H1 (cell line): ENCODE measurements at regions not wholly inside any gene's neighbourhood (a gene's known extent, or its start where the extent isn't known, plus 50 kb on each side); places are given as distances from the start of the nearest gene placed in this dataset.

Experiments
- CTCF ChIA-PET: fragments of 300-600 bp; sonication (Branson Sonifier 250); formaldehyde crosslinking; loops from one replicate; lab custom pipeline; 2021; ENCODE audit not compliant: partially characterized antibody; lab: Charles Lee
- POLR2A ChIA-PET: fragments of 300-600 bp; sonication (Branson Sonifier 250); formaldehyde crosslinking; loops from one replicate; lab custom pipeline; 2021; ENCODE audit warnings: inconsistent platforms; ENCODE audit not compliant: partially characterized antibody; lab: Charles Lee
- DNase-seq, 2 experiments: peaks; one replicate each; pipeline versions ENCODE4 v3.0.0 to v3.0.0-alpha.2; 2010 to 2022; ENCODE audit warnings: low spot score in 2 of 2, low read depth in 1 of 2, mixed read lengths in 1 of 2
- FAIRE-seq: peaks from 2 replicates; lab custom pipeline; 2011; peaks lifted over from hg19 to GRCh38; lab: Jason Lieb, UNC
- H2AFZ ChIP-seq: 2 replicates; pipeline ENCODE4 v1.8.1; 2012; ENCODE audit warnings: low read length, inconsistent platforms
- H2AK5ac ChIP-seq: 2 replicates; pipeline ENCODE4 v1.6.1; 2013; ENCODE audit warnings: low read depth, low read length
- H2BK120ac ChIP-seq: replicated peaks from 2 replicates; pipeline ENCODE3; 2013; ENCODE audit warnings: low read depth, low read length, inconsistent platforms
- H2BK12ac ChIP-seq: 2 replicates; pipeline ENCODE4 v1.6.1; 2013; ENCODE audit warnings: low read depth, low read length
- H2BK15ac ChIP-seq: 2 replicates; pipeline ENCODE4 v1.6.1; 2013; ENCODE audit warnings: low read length
- H2BK20ac ChIP-seq: 2 replicates; pipeline ENCODE4 v1.6.1; 2013; ENCODE audit warnings: low read length
- H2BK5ac ChIP-seq: 2 replicates; pipeline ENCODE4 v1.6.1; 2013; ENCODE audit warnings: low read depth, low read length
- H3K14ac ChIP-seq: 2 replicates; pipeline ENCODE4 v1.6.1; 2013; ENCODE audit warnings: inconsistent platforms; ENCODE audit not compliant: insufficient read length
- H3K18ac ChIP-seq: 2 replicates; pipeline ENCODE4 v1.6.1; 2013; ENCODE audit warnings: low read length; ENCODE audit errors: extremely low read depth
- H3K23ac ChIP-seq: 2 replicates; pipeline ENCODE4 v1.6.1; 2013; ENCODE audit warnings: inconsistent platforms; ENCODE audit not compliant: insufficient read length
- H3K23me2 ChIP-seq: 2 replicates; pipeline ENCODE4 v1.6.1; 2013; ENCODE audit warnings: low read depth, low read length
- H3K27ac ChIP-seq: 2 replicates; pipeline ENCODE4 v1.6.1; 2011; ENCODE audit warnings: low read depth, low read length, inconsistent platforms
- H3K27me3 ChIP-seq, 4 experiments: replicated peaks in 1 of 4; 1 replicate in 1 of 4; 2 replicates in 3 of 4; pipeline versions ENCODE4 v1.6.1 to v1.8.1; 2011 to 2013; ENCODE audit warnings: low read length in 3 of 4, mild to moderate bottlenecking in 3 of 4, inconsistent platforms in 2 of 4, mixed read lengths in 2 of 4, moderate library complexity in 1 of 4; ENCODE audit not compliant: control insufficient read depth in 3 of 4, insufficient read depth in 3 of 4; ENCODE audit errors: extremely low read depth in 1 of 4
- H3K36me3 ChIP-seq, 4 experiments: 2 replicates each; pipeline versions ENCODE4 v1.6.1 to v1.8.1; 2011 to 2013; ENCODE audit warnings: mild to moderate bottlenecking in 4 of 4, low read length in 3 of 4, moderate library complexity in 2 of 4, control low read depth in 1 of 4, inconsistent platforms in 1 of 4; ENCODE audit not compliant: insufficient read depth in 4 of 4, control insufficient read depth in 2 of 4
- H3K4ac ChIP-seq: replicated peaks from 2 replicates; pipeline ENCODE3; 2013; ENCODE audit warnings: low read length, low read depth, mixed read lengths, inconsistent platforms; ENCODE audit not compliant: insufficient read length
- H3K4me1 ChIP-seq, 4 experiments: replicated peaks in 1 of 4; 1 replicate in 1 of 4; 2 replicates in 3 of 4; pipeline versions ENCODE4 v1.6.1 to v1.8.1; 2011 to 2013; ENCODE audit warnings: low read length in 3 of 4, inconsistent platforms in 2 of 4, mixed read lengths in 1 of 4; ENCODE audit not compliant: insufficient read depth in 4 of 4, control insufficient read depth in 3 of 4
- H3K4me2 ChIP-seq, 2 experiments: 2 replicates each; pipeline versions ENCODE4 v1.6.1 to v1.8.1; 2011 to 2013; ENCODE audit warnings: low read depth in 2 of 2, low read length in 2 of 2, control low read depth in 1 of 2, inconsistent platforms in 1 of 2, mild to moderate bottlenecking in 1 of 2; ENCODE audit not compliant: insufficient read depth in 1 of 2
- H3K4me3 ChIP-seq, 4 experiments: fragments of 200-600, 300-600 bp in 1 of 4; sonication (generic), shearing (Covaris generic), sonication (Bioruptor Twin) in 1 of 4; 2 replicates each; pipeline versions ENCODE4 v1.5.1 to v1.8.1; 2011 to 2016; ENCODE audit warnings: low read length in 4 of 4, low read depth in 3 of 4, control low read depth in 2 of 4, inconsistent platforms in 2 of 4, mild to moderate bottlenecking in 2 of 4, mixed read lengths in 1 of 4, moderate library complexity in 1 of 4; ENCODE audit not compliant: insufficient read depth in 2 of 4; ENCODE audit errors: extremely low read depth in 1 of 4
- H3K56ac ChIP-seq: replicated peaks from 2 replicates; pipeline ENCODE3; 2013; ENCODE audit warnings: low read depth, mild to moderate bottlenecking, mixed read lengths, low read length, inconsistent platforms; ENCODE audit not compliant: insufficient read length
- H3K79me1 ChIP-seq: 2 replicates; pipeline ENCODE4 v1.6.1; 2013; ENCODE audit warnings: low read depth, low read length, control low read depth
- H3K79me2 ChIP-seq, 2 experiments: 2 replicates each; pipeline versions ENCODE4 v1.6.1 to v1.8.1; 2012 to 2013; ENCODE audit warnings: low read length in 2 of 2, mild to moderate bottlenecking in 2 of 2, inconsistent platforms in 1 of 2; ENCODE audit not compliant: insufficient read depth in 2 of 2, control insufficient read depth in 1 of 2
- H3K9ac ChIP-seq, 4 experiments: replicated peaks in 1 of 4; 1 replicate in 1 of 4; 2 replicates in 3 of 4; pipeline versions ENCODE4 v1.6.1 to v1.8.1; 2011 to 2013; ENCODE audit warnings: low read depth in 3 of 4, low read length in 3 of 4, control low read depth in 2 of 4, mild to moderate bottlenecking in 2 of 4, moderate library complexity in 2 of 4, inconsistent platforms in 1 of 4; ENCODE audit errors: extremely low read depth in 1 of 4
- H3K9me3 ChIP-seq, 2 experiments: 2 replicates each; pipeline versions ENCODE4 v1.6.1 to v1.8.1; 2012 to 2013; ENCODE audit warnings: mild to moderate bottlenecking in 2 of 2, moderate library complexity in 2 of 2, control low read depth in 1 of 2, inconsistent platforms in 1 of 2, low read depth in 1 of 2, low read length in 1 of 2, mixed read lengths in 1 of 2; ENCODE audit not compliant: insufficient read depth in 2 of 2
- H4K20me1 ChIP-seq, 2 experiments: replicated peaks in 1 of 2; 2 replicates each; pipeline versions ENCODE3 to v1.8.1; 2011 to 2013; ENCODE audit warnings: inconsistent platforms in 2 of 2, low read length in 2 of 2, mild to moderate bottlenecking in 1 of 2; ENCODE audit not compliant: insufficient read depth in 2 of 2, control insufficient read depth in 1 of 2
- H4K5ac ChIP-seq: 2 replicates; pipeline ENCODE4 v1.6.1; 2013; ENCODE audit warnings: low read length, low read depth, mixed read lengths, inconsistent platforms; ENCODE audit not compliant: insufficient read length
- H4K8ac ChIP-seq: 2 replicates; pipeline ENCODE4 v1.8.0; 2013; ENCODE audit warnings: mild to moderate bottlenecking, moderate library complexity, low read length, inconsistent platforms; ENCODE audit not compliant: insufficient read depth; ENCODE audit errors: extremely low read depth
- H4K91ac ChIP-seq: replicated peaks from 2 replicates; pipeline ENCODE3; 2013; ENCODE audit warnings: low read length, mixed read lengths, inconsistent platforms; ENCODE audit not compliant: insufficient read length
- BRCA1 ChIP-seq: IDR thresholded peaks from 2 replicates; pipeline ENCODE4 v1.6.1; 2012; ENCODE audit warnings: low read depth, low read length, improper control_type of control experiment
- CHD2 ChIP-seq: IDR thresholded peaks from 2 replicates; pipeline ENCODE4 v1.6.1; 2012; ENCODE audit warnings: low read length, improper control_type of control experiment
- GTF2F1 ChIP-seq: IDR thresholded peaks from 2 replicates; pipeline ENCODE4 v1.6.1; 2012; ENCODE audit warnings: low read depth, low read length, improper control_type of control experiment, borderline replicate concordance
- NRF1 ChIP-seq: IDR thresholded peaks from 2 replicates; pipeline ENCODE4 v1.6.1; 2011; ENCODE audit warnings: mild to moderate bottlenecking, low read depth, low read length, improper control_type of control experiment
- RBBP5 ChIP-seq: IDR thresholded peaks from 2 replicates; pipeline ENCODE4 v1.7.1; 2012; ENCODE audit warnings: low read depth, mild to moderate bottlenecking, inconsistent platforms, low read length, moderate library complexity, borderline replicate concordance
- WGBS, 2 experiments: shearing (Covaris generic) in 1 of 2; methylation state at CpG; one replicate each; pipeline versions ENCODE4 v1.1.6 to v1.1.7; 2013 to 2015; ENCODE audit warnings: low lambda C conversion rate in 2 of 2, mixed read lengths in 2 of 2, inconsistent platforms in 1 of 2, low coverage in 1 of 2, missing lambda C conversion rate in 1 of 2; ENCODE audit not compliant: insufficient replicate concordance in 2 of 2, insufficient coverage in 1 of 2, insufficient read length in 1 of 2; ENCODE audit errors: extremely low coverage in 1 of 2, missing lambda C conversion rate in 1 of 2; 5-methylcytosine and 5-hydroxymethylcytosine counted together
- TF ChIP-seq, protein P1 (sequence below), 3 experiments: IDR thresholded peaks; 1 replicate in 2 of 3; 2 replicates in 1 of 3; pipeline versions ENCODE4 v1.5.1 to v1.6.1; 2011; ENCODE audit warnings: low read length in 3 of 3, mild to moderate bottlenecking in 3 of 3, inconsistent platforms in 2 of 3, low read depth in 1 of 3, moderate library complexity in 1 of 3; ENCODE audit not compliant: insufficient read depth in 1 of 3; ENCODE audit errors: control extremely low read depth in 1 of 3

DNA sequence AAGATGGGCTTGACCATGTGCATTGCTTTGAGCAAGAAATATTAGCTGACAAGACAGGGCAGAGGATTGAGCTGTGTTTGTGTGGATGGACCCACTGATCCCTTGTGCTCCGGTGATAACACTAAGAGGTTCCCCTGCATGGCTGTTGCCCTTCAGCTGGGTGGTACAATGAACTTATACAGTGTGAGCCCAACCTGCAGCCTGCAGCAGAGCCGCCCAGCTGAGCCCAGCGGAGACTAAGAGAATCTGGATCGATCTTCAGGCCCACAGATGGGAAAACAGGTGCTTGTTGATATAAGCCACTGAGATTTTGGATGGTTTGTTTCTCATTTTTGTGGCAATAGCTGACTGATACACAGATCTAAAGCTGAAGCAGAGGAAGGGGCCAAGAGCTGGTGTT lies 177.4 kb upstream of the SYT13 start:
- Histone ChIP-seq H3K23ac (no peak overlapping the region), H3K4ac (no peak overlapping the region), H3K4me1 (peaks cover 0 to 4% (median 2%) of the 10 kb centered on the region in 4 experiments; a peak in 5 of 7 replicates), H3K4me3 (no peak overlapping the region), H3K9me3 (no peaks in the 10 kb centered on the region), H3K14ac (no peak overlapping the region), H3K9ac (no peak overlapping the region), H3K4me2 (no peak overlapping the region), H3K36me3 (no peaks in the 10 kb centered on the region), H4K20me1 (no peaks in the 10 kb centered on the region), H4K91ac (no peak overlapping the region), H3K18ac (no peak overlapping the region), H3K79me2 (no peaks in the 10 kb centered on the region), H4K8ac (no peak overlapping the region), H2BK5ac (no peak overlapping the region), H3K56ac (no peak overlapping the region), H3K27ac (no peak overlapping the region), H2AK5ac (no peak overlapping the region), H3K27me3 (no peaks in the 10 kb centered on the region; a peak in 1 of 7 replicates), H3K23me2 (no peaks in the 10 kb centered on the region), H2AFZ (no peak overlapping the region), H2BK120ac (no peak overlapping the region), H2BK15ac (no peak overlapping the region), H3K79me1 (no peaks in the 10 kb centered on the region), H4K5ac (no peak overlapping the region), H2BK20ac (no peak overlapping the region), H2BK12ac (no peak overlapping the region)
- no peak for FAIRE-seq
- CTCF ChIA-PET, result interaction anchor here (1.5 kb wide), 2 partner anchors 14 to 192 kb away, joined by 3 to 4 read pairs; no protein-coding TSS in a partner anchor
- 91% methylated on average over 4 of the region's 4 CpGs; no CpG with 5 or more reads in 1 of the 2 experiments for WGBS, 2 experiments
- POLR2A ChIA-PET, result no interaction called here
- DNase-seq, result no peak
- TF ChIP-seq NRF1 (no peak), GTF2F1 (no peak), BRCA1 (no peak), RBBP5 (no peak), CHD2 (no peak)
- TF ChIP-seq, protein P1, sequence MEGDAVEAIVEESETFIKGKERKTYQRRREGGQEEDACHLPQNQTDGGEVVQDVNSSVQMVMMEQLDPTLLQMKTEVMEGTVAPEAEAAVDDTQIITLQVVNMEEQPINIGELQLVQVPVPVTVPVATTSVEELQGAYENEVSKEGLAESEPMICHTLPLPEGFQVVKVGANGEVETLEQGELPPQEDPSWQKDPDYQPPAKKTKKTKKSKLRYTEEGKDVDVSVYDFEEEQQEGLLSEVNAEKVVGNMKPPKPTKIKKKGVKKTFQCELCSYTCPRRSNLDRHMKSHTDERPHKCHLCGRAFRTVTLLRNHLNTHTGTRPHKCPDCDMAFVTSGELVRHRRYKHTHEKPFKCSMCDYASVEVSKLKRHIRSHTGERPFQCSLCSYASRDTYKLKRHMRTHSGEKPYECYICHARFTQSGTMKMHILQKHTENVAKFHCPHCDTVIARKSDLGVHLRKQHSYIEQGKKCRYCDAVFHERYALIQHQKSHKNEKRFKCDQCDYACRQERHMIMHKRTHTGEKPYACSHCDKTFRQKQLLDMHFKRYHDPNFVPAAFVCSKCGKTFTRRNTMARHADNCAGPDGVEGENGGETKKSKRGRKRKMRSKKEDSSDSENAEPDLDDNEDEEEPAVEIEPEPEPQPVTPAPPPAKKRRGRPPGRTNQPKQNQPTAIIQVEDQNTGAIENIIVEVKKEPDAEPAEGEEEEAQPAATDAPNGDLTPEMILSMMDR (IDR thresholded peaks at IDR 0.05; ENCODE audit: control extremely low read depth in 1 of 3, insufficient read depth in 1 of 3, low read depth in 1 of 3, low read length in 3 of 3), result no peak
